ENCODE measurements at regions not wholly inside any gene's neighbourhood (a gene's known extent, or its start where the extent isn't known, plus 50 kb on each side); places are given as distances from the start of the nearest gene placed in this dataset.

DNA sequence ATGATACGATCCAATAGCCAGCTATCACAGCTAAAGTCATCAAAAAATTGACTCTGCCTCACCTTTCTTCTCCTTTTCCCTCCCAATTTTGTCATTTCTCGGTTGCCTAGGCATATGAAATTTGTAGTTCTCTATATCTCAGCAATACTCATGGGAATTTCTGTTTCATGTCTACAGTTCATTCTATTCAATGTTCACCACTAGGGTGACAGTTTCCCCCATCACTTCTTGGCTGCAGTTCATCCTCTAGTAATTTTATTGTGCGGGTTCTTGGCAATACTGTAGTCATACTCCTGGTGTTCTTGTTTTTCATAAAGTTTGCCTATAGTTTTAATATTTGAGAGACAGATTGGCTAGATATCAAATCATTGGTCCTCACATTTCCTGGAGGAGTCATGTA, 872.2 kb upstream of the ID2 start:
- no peak for DNase-seq (ENCODE audit: low spot score)

DNA sequence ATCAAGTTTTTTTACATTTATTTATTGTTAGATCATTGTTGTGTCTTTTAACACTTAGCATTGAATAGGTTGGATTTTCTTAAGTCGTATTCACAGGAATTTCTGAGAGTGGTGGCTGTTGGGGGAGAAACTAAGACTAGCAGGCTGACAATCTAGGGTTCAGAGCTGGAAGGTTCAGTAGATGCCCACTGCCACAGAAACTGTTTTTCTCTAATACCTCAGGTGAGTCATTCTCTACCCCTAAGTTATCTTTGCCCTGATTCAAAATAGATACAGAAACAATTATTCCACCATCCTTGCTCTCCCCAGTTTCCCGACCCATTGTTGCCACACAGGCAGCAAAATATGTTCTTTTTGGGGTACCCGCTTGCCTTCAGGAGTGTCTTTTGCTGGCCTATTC, 870.8 kb upstream of the ID2 start:
- DNase-seq (ENCODE audit: low spot score): no peak

DNA sequence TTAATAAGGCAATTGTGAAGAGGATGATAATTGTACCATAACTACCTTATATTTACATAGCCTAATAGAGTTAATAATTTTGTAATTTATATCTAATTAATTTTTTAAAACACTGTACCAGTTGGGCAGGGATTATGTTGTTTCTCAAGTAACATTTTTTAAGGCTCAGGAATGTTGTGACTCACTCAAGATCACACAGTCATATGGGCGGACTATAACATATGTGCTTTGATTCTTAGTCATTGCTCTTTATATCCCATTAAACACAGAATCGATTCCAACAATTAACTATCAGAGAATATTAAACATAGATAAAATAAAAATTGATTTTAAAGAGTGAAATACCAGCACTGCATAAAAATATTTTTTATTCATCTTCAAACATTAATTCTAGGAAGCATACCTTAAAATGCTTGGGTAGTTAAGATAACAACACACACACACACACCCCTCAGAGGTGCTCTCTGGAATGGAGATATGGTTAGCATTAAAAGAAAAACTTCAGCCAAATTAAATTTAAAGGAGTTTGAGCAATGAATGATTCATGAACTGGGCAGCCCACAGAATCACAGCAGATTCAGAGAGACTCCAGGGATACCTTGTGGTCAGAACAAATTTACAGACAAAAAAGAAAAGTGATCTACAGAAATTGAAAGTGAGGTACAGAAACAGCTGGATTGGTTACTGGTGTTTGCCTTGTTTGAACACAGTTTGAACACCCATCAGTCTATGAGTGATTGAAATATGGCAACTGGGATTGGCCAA, 869.4 kb upstream of the ID2 start:
- peak; percentile 54 for DNase-seq (ENCODE audit: low spot score)

DNA sequence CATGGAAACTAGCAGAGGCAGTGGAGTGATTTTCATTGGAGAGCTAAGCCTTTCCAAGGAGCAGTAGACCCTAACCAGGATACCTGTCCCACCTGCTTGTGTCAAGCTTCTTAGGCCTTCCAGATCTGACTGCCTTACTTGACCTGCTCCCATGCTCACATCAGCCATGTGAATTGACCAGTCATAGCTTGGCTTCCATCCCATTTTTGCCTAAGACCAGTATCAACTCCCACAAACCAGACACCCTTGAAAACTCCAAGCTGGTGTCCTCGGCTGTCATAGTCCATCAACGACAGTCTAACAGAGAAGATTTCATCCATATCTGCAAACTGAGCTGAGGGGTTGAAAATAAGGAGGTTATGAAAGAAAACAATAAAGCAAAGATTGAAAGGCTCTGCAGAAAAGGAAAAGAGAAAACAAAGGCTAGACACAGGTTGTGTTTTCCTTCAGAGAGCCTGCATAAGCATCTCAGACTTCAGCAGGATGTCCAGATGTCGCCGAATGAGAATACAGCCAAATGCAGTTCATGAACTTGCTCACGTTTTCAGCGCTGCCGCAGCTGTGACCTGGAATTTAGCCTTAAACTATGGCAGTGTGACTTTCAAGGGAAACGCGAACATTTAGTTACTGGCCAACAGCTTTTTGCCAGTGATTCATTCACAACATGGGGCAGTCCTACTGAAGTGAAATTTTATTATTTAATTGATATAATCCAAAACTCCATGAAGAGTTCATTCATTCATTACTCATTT, 868.1 kb upstream of the ID2 start:
- DNase-seq (ENCODE audit: low spot score): no peak

DNA sequence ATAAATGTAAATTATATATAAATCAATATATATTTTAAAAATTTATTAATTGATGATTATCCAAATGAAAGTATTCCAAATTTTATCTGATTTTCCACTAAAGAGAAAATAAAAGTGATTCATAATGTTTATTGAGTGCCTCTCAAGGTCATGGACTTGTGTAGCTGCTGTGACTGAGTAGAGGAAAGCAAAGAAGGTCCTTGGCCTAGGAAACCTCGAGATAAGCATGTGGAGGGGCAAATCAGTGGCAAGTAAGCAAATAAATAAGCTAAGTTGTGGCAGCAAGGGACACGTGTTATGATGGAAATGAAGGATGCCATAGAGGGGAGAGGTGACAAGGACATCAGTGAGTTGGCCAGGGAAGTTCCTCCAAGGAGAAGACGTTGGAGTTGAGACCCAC, 866.1 kb upstream of the ID2 start:
- DNase-seq (ENCODE audit: low spot score): no peak

DNA sequence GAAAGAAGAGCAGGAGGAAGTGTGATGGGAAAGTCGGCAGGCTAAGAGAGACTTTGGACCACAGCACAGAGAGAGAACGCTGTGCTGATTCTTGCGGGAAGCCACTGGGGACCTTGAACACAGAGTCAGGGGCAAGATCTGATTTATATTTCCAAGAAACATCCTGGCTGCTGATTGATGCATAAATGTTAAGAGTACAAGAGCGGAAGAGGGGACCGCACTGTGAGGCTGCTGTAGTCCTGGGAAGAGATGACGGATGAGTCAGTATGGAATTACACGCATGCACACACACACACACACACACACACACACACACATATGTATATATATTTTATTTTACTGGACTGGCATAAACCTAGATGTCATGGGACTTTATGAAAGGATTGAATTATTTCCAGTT, 865.6 kb upstream of the ID2 start:
- no peak for DNase-seq (ENCODE audit: low spot score)

DNA sequence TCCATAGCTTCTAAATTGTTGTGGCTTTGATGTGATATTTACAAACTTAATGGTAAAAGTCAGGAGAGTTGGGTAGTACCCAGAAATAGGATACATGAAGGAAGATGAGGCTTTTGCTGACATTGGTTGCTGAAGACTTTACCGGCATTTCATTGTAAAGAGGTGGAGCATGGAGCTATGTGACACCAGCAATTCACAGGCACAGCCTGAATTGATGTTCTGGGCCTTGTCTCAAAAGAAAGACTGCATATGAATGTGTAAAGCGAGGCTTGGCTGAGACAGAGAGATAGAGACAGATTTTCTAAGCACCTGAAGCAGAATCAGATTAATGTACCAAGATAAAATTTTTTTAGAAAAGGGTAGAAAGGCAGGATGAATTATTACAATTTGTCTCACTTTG, 864.9 kb upstream of the ID2 start:
- no peak for DNase-seq (ENCODE audit: low spot score)

DNA sequence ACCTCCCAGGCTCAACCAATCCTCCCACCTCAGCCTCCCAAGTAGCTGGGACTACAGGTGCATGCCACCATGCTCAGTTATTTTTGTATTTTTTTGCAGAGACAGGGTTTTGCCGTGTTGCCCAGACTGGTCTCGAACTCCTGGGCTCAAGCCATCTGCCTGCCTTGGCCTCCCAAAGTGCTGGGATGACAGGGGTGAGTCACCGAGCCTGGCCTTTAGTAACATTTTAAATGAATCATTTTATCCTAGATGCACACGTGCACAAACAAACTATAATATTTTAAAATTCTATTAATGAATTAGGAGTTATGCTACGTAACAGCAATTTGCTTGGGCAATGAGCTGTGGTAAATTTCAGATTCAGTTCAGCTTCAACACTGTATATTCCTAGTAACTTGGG, 862.5 kb upstream of the ID2 start:
- DNase-seq (ENCODE audit: low spot score): no peak

DNA sequence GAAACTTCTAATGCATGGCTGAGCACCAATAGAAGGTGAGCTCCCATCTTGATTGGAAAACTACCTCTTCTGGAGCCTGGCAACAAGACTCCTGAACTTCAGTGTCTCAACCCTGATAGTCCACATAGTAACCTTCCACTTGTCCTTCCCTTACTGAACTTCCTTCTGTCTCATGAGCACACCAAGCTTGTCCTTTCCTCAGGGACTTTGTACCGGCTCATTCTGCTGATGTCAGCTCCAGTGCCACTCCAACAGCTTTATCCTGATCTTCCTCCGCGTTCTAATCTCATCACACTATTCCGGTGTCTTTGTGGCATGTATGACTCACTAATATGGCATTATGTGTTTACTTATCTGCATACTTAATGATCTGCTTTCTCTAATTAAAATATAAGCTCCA, 862.0 kb upstream of the ID2 start:
- peak; percentile 33 for DNase-seq (ENCODE audit: low spot score)

DNA sequence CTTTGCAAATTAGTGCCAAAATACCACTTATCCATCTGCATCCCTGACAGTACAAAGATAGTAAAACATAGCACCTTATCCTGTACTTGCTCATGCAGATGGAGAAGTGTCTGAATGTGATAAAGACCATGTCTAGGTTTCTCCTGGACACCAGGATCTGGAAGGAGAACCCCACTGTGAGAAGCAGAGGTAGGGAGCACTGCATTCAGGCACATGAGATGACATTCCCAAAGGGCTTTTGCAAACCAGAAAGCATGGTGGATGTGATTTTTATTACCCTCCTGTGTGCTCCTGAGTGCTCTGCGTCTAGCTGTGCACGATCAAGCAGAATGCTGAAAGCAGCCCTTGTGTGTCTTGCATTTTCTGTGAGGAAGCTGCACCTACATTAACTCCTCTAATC, 857.6 kb upstream of the ID2 start:
- no peak for DNase-seq (ENCODE audit: low spot score)

DNA sequence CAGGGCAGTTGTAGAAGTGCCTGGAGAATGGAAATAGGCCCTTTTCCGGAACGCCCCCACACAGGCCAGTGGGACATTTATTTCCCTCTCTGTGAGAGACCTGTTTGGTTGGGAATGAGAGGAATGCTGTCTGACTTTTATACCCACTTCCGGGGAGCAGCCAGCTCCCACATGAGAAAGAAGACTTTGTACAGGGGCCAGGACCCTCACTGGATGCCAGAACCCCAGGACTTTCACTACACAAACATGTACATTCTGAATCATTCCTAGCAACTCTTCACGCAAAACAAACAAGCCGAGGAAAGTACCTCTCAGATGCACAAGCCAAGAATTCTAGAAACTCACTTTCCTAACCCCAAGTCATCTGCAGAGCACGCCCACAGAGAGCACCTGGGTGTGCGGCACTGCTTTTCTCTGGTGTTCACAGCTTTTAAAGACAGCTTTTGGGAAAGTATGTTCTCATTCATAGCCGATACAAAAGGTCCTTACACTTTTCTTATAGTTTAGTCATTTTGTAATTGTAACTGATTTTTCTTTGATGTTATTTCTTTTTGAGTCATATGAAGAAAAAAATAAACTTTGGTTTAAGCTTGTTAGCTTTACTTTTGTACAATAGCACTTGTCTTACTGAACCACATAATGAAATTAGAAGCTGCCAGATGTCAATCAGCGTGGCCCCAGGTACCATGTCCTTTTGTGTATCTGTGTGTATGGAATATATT, 856.1 kb upstream of the ID2 start:
- DNase-seq (ENCODE audit: low spot score): peak; percentile 82

DNA sequence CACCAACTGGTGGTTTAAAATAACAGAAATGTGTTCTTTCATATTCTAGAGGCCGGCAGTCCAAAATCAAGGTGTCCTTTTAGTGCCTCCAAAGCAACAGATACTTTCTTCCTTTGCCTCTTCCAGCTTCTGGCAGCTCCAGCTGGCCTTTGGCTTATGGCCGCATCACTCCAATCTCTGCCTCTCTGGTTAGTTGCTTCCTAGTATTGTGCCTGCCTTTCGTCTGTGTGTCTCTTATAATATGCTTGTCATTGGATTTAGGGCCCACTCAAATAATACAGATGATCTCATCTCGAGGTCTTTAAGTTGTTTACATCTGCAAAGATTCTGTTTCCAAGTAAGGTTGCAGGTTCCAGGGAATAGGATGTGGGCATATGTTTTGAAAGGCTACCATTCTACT, 855.2 kb upstream of the ID2 start:
- DNase-seq (ENCODE audit: low spot score): no peak

DNA sequence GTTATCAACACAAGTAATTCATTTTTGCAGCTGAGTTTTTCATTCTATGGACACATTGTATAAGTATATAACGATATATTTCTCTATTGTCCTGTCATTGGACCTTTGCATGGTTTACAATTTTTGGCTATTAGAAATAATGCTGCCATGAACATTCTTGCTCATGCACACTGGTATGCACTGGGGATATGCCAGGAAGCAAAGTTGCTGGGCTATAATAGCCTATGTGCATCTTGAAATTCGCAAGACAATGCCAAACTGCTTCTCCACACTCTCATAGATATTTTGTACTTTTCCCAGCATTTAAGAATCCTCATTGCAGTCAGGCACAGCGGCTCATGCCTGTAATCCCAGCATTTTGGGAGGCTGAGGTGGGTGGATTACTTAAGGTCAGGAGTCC, 852.6 kb upstream of the ID2 start:
- DNase-seq (ENCODE audit: low spot score): no peak

DNA sequence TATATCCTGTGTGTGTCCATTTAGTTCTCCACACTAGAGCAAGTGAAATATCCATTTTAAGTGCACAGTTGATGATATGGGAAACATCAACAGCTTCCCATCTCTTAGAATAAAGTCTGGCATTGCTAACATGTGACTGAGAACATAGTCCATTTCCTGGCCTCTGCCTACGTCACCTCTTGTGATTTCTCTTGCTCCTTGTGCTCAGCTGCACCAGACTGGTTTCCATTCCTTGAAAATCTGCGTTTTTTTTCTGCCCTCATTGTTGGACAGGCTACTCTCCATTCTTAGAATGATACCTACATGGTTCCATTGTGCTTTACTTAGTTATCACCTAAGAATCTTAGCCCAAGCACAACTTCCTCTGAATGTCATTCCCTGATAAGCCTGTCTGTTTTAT, 851.2 kb upstream of the ID2 start:
- DNase-seq (ENCODE audit: low spot score): no peak

DNA sequence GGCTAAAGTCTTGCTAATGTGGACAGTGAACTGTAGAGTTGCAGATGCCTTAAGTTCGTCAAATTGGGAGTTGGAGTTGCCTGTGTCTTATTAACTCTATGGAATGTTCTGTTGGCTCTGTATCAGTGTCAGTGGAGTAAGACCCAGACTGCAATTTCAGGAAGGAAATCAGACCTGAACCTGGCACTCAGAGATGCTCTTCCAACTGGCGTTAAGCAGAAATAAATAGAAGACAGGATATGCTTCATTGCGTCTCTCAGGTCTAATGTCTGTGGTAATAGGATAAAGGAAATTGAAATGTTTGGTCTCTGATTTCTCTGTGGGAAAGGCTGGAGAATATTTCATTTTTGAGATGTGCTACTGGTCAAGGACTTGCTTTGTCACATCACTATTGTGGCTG, 846.7 kb upstream of the ID2 start:
- DNase-seq (ENCODE audit: low spot score): no peak

DNA sequence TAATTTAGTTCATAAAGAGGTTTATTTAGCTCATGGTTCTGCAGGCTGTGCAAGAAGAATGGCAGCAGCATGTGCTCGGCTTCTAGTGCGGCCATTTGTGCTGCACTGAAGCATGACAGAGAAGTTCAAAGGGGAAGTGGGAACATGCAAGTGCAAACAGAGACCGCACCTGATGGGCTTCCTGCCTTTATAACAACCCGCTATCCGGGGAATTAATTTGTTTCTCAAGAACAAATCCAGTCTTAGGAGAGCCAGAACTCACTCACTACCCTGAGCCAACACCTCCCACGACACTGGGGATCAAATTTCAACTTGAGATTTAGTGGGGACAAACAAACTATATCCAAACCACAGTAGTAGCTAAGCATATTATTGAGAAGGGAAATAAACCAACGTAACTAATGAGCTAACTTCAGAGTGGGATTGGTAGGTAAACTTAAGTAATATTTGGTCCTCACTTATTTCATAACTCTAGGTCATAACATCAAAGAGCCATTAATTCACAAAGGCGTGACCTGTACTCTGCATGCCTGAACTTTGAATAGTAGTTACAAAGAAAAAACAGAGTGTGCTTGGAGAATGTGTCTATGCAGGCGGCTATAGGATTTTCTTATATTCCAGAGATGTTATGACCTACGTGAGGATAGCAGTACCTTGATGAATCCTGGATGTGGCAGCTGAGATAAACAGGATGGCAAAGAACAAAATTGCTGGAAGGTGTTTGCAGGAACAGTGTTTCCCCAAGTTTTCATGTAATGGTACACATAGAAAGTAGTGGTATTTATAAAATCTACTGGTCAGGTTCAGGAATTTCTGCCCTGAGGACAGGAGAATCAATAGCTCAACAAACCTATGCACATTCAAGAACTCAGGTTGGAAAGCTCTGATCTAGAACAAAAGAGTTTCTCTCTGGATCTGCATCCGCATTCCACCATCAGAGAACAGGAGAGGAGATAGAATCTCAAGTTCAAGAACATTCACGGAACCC, 845.9 kb upstream of the ID2 start:
- DNase-seq (ENCODE audit: low spot score): no peak

DNA sequence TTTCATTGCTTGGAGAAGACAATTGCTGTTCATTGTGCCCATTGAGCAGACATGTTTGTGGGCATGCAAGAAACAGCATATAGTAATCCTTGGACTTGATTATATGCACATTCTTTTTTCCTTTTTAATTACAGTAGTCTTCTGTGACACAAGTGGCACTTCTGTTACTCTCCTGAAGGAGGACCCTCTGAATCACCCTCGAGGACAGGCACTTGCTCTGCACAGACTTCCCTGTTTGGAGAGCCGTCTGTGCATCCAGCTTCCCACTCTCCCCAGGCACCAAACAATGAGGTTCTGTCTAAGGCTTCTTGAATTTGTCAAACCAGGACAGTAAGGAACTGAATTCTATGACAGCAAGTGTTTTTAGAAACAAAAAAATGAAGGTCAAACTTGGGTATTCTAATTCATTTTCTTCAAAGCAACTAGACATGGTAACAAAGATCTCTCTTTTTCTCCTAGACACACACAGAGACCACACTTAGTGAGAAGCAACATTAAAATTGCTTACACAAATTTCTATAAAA, 844.6 kb upstream of the ID2 start:
- no peak for DNase-seq (ENCODE audit: low spot score)

DNA sequence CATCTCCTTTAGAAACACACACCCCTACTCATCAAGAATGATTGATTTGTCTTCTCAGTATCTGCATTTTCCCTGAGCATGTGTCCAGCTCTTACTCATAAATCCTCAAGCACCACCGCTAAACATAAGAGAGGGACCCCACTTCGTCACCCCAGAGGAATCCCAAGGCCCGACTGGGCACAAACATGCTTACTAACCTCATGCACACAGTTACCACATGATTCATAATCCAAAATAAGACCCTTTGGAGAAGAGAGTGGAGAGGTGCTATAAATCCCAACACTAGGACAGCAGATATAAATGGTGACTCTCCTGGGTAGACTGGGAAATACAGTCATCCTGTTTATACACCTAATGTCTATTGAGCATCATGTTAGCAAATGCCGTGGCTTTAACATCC, 843.2 kb upstream of the ID2 start:
- no peak for DNase-seq (ENCODE audit: low spot score)

DNA sequence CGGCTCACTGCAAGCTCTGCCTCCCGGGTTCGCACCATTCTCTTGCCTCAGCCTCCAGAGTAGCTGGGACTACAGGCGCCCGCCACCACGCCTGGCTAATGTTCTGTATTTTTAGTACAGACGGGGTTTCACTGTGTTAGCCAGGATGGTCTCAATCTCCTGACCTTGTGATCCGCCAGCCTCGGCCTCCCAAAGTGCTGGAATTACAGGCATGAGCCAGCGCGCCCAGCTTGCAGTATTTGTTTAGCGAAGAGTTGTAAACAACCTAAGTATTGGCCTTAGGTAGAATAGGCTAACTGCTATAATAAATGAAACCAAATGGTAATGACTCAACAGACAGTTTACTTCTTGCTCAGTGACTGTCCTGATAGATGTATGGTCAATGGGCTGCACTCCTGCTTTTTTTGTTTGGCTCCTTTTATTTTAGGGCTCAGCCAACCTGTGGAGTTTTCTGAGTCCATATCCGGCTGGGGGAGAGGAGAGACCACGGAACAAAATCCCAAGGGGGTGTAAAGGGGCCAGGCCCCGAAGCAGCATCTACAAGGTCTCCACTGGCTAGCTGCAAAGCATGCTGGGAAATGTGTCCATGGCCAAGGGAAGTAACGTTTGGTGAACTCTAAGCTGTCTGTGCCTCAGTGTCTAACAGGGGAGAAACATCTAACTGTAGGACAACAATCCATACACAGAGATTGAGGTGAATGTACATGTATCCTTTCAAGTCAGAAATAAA, 841.0 kb upstream of the ID2 start:
- DNase-seq (ENCODE audit: low spot score): no peak

DNA sequence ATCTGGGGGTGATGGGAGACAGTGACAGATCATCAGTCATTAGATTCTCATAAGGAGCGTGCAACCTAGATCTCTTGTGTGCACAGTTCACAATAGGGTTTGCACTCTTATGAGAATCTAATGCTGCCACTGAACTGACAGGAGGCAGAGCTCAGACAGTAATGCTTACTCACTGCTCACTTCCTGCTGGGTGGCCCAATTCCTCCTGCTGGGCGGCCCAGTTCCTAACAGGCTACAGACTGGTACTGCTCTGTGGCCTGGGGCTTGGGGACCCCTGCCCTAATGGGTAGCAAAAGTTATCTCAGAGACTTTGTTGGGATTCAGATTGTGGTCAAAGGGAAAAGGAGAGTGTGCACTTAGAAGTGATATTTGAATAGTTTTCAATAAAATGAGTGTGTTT, 840.1 kb upstream of the ID2 start:
- no peak for DNase-seq (ENCODE audit: low spot score)

Measured in HT-29 (cell line).